Mesodermal cell (in vitro differentiated cells): ENCODE measurements at regions not wholly inside any gene's neighbourhood (a gene's known extent, or its start where the extent isn't known, plus 50 kb on each side); places are given as distances from the start of the nearest gene placed in this dataset.

ENCODE experiments used
- H3K27ac ChIP-seq: 2 replicates; pipeline ENCODE4 v1.7.0; 2013; ENCODE audit warnings: mild to moderate bottlenecking, low read depth, low read length, moderate library complexity; ENCODE audit not compliant: severe bottlenecking
- H3K36me3 ChIP-seq: 2 replicates; pipeline ENCODE4 v1.7.1; 2013; ENCODE audit warnings: mild to moderate bottlenecking, low read length, moderate library complexity; ENCODE audit not compliant: control insufficient read depth, insufficient read depth
- H3K4me1 ChIP-seq: one replicate; pipeline ENCODE4 v1.7.1; 2013; ENCODE audit warnings: mild to moderate bottlenecking, low read length; ENCODE audit not compliant: insufficient read depth, control insufficient read depth, poor library complexity, severe bottlenecking
- H3K4me3 ChIP-seq: 2 replicates; pipeline ENCODE4 v1.7.0; 2013; ENCODE audit warnings: low read length, control low read depth, mild to moderate bottlenecking; ENCODE audit not compliant: insufficient read depth, poor library complexity, severe bottlenecking; ENCODE audit errors: extremely low read depth
- H3K9me3 ChIP-seq: 2 replicates; pipeline ENCODE4 v1.7.1; 2013; ENCODE audit warnings: mild to moderate bottlenecking, low read length, moderate library complexity; ENCODE audit not compliant: control insufficient read depth
- WGBS, 2 experiments: methylation state at CpG; one replicate each; pipeline ENCODE4 v1.1.5; 2013; ENCODE audit warnings: missing lambda C conversion rate in 2 of 2; ENCODE audit not compliant: insufficient coverage in 2 of 2; 5-methylcytosine and 5-hydroxymethylcytosine counted together

DNA sequence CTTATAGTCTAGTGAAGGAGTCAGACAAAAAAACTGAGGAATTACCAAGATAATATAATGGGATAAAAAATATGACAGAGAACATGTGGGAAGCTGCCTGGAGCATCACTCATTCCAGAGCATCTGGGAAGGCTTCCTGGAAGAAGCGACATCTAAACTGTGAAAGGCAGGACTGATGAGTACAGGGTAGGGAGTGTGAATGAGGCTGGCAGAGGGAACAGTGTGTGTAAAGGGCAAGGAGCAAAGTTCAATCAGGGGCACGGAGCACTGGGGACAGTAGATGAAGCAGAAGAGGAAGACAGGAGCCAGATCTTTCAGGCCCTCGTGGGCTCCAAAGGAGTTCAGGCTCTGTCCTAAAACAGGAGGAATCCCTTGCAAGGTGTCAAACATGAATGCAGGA is 55.8 kb upstream of the PRDM11 start:
- peaks cover 24% of the 10 kb centered on the region for H3K4me1 ChIP-seq
- no peaks in the 10 kb centered on the region for H3K36me3 ChIP-seq
- H3K9me3 ChIP-seq: no peaks in the 10 kb centered on the region
- WGBS, 2 experiments: 88 to 90% methylated on average over 3 of the region's 3 CpGs
- H3K4me3 ChIP-seq: no peak overlapping the region
- no peak overlapping the region for H3K27ac ChIP-seq

DNA sequence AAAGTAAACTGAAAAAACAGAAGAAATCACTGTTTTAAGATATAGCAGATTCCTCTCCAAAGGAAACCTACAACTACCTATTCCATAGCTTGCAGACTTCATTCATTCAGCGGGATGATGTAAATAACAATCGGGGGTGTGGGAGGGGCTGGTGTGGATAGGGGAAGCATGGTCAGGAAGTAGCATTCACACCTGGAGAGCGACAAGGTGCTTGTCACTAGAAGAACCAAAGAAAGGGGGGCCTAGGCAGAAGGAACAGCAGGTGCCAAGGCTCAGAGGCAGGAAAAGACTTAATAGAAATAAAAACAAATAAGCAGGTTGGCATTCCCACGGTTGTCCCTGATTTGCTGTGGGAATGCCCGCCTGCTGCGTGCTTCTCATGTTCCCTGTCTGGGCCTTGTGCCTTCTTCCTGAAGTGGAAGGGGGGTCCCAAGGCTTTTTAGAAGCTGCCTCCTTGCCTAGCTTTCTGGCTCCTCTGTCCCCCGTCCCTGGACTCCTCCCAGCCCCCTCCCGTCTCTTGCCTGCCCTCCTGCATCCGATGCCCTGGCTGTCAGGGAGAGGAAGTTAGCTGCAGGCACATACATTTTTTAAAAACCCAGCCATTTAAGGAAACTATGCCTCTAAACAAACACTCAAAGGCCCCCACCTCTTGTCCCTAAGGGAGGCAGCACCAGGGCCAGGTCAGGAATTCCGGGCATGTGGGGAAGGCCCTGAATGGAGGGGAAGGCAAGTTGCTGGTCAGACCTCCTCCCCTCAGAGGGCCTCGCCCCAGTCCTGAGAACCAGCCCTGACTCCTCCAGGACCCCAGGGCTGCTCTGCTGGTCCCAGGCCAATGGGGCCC is 54.7 kb upstream of the PRDM11 start:
- H3K4me3 ChIP-seq: no peak overlapping the region
- 18 to 19% methylated on average over 3 to 5 of the region's 11 CpGs for WGBS, 2 experiments
- no peak overlapping the region for H3K27ac ChIP-seq
- H3K9me3 ChIP-seq: no peaks in the 10 kb centered on the region
- peaks cover 24% of the 10 kb centered on the region for H3K4me1 ChIP-seq
- no peaks in the 10 kb centered on the region for H3K36me3 ChIP-seq

DNA sequence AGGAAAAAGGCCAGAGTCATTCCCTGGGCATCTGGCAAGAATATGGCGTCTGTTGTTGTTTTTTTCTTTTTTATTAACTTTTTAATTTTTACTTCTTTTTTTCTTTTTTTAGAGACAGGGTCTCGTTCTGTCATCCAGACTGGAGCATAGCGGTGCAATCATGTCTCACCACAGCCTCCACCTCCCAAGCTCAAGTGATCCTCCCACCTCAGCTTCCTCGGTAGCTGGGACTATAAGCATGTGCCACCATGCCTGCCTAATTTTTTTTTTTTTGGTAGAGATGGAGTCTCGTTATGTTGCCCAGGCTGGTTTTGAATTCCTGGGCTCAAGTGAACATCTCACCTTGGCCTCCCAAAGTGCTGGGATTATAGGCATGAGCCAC is 54.0 kb upstream of the PRDM11 start:
- no peak overlapping the region for H3K27ac ChIP-seq
- WGBS, 2 experiments: 73% methylated on average over 3 of the region's 5 CpGs; no CpG with 5 or more reads in 1 of the 2 experiments
- no peaks in the 10 kb centered on the region for H3K9me3 ChIP-seq
- no peak overlapping the region for H3K4me3 ChIP-seq
- peaks cover 24% of the 10 kb centered on the region for H3K4me1 ChIP-seq
- no peaks in the 10 kb centered on the region for H3K36me3 ChIP-seq

- WGBS, 2 experiments: 77 to 92% methylated on average over 10 of the region's 15 CpGs
- Histone ChIP-seq H3K9me3 (no peaks in the 10 kb centered on the region), H3K36me3 (no peaks in the 10 kb centered on the region), H3K4me1 (peaks cover 24% of the 10 kb centered on the region), H3K4me3 (no peak overlapping the region), H3K27ac (no peak overlapping the region)
Observed at GRCh38 chr11:45092901-45093760, 53.3 kb upstream of the PRDM11 start.

- 80 to 96% methylated on average over 7 to 8 of the region's 8 CpGs for WGBS, 2 experiments
- Histone ChIP-seq H3K36me3 (no peaks in the 10 kb centered on the region), H3K4me3 (no peak overlapping the region), H3K9me3 (no peaks in the 10 kb centered on the region), H3K4me1 (peaks cover 20% of the 10 kb centered on the region), H3K27ac (no peak overlapping the region)
Observed at GRCh38 chr11:45093761-45094455, 52.5 kb upstream of the PRDM11 start.

GRCh38 chr11:45094958-45095690 is 51.3 kb upstream of the PRDM11 start:
- no peak overlapping the region for H3K27ac ChIP-seq
- H3K4me3 ChIP-seq: no peak overlapping the region
- H3K4me1 ChIP-seq: peaks cover 17% of the 10 kb centered on the region
- H3K9me3 ChIP-seq: no peaks in the 10 kb centered on the region
- no peaks in the 10 kb centered on the region for H3K36me3 ChIP-seq
- 61 to 75% methylated on average over 7 to 9 of the region's 10 CpGs for WGBS, 2 experiments

DNA sequence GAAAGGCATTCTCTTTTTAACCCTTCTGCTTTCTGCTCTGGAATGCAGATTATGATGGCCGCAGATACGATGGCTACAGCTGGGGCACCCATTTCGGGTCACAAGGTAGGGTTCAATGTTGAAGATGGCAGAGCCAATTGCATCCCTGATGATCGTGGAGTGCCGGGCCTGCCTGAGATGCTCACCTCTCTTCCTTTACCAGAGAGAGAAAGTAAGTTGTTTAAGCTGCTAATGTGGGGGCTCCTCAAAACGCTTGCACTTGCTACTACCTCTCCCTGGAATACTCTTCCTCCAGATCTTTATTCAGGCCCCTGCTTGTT is 50.8 kb upstream of the PRDM11 start:
- no peak overlapping the region for H3K4me3 ChIP-seq
- no peak overlapping the region for H3K27ac ChIP-seq
- H3K36me3 ChIP-seq: no peaks in the 10 kb centered on the region
- peaks cover 17% of the 10 kb centered on the region for H3K4me1 ChIP-seq
- WGBS, 2 experiments: 83 to 87% methylated on average over 4 to 5 of the region's 6 CpGs
- H3K9me3 ChIP-seq: no peaks in the 10 kb centered on the region

GRCh38 chr11:45096636-45097035 is 49.8 kb upstream of the PRDM11 start:
- no peak overlapping the region for H3K4me3 ChIP-seq
- no peaks in the 10 kb centered on the region for H3K36me3 ChIP-seq
- no peak overlapping the region for H3K27ac ChIP-seq
- no peaks in the 10 kb centered on the region for H3K9me3 ChIP-seq
- WGBS, 2 experiments: 90 to 100% methylated on average over 1 to 3 of the region's 4 CpGs
- peaks cover 15% of the 10 kb centered on the region for H3K4me1 ChIP-seq
